Karpas-422 (cell line): ENCODE measurements at regions not wholly inside any gene's neighbourhood (a gene's known extent, or its start where the extent isn't known, plus 50 kb on each side); places are given as distances from the start of the nearest gene placed in this dataset.

Experiments used
- DNase-seq: peaks from one replicate; pipeline ENCODE4 v3.0.0-alpha.2; 2015
- H2AFZ ChIP-seq: fragments of 200-600 bp; sonication (generic); 2 replicates; pipeline ENCODE4 v1.6.1; 2014; ENCODE audit warnings: antibody characterized with exemption, low read length, mixed read lengths
- H3K27ac ChIP-seq: fragments of 200-600 bp; sonication (generic); 2 replicates; pipeline ENCODE4 v1.5.1; 2014; ENCODE audit warnings: mild to moderate bottlenecking, low read length, moderate library complexity
- H3K27me3 ChIP-seq: fragments of 200-600 bp; sonication (generic); 2 replicates; pipeline ENCODE4 v1.6.1; 2014; ENCODE audit warnings: low read length, mixed read lengths
- H3K36me3 ChIP-seq: fragments of 200-600 bp; sonication (generic); 2 replicates; pipeline ENCODE4 v1.6.1; 2014; ENCODE audit warnings: low read length, mixed read lengths; ENCODE audit not compliant: insufficient read depth
- H3K4me1 ChIP-seq: fragments of 200-600 bp; sonication (generic); 2 replicates; pipeline ENCODE4 v1.6.1; 2014; ENCODE audit warnings: mild to moderate bottlenecking, low read length, mixed read lengths
- H3K4me2 ChIP-seq: fragments of 200-600 bp; sonication (generic); 2 replicates; pipeline ENCODE4 v1.6.1; 2014; ENCODE audit warnings: low read length, low read depth, mild to moderate bottlenecking; ENCODE audit not compliant: poor library complexity, severe bottlenecking
- H3K4me3 ChIP-seq: fragments of 200-600 bp; sonication (generic); 2 replicates; pipeline ENCODE4 v1.5.1; 2014; ENCODE audit warnings: mild to moderate bottlenecking, antibody characterized with exemption, low read length, mixed read lengths
- H3K79me2 ChIP-seq: fragments of 200-600 bp; sonication (generic); 2 replicates; pipeline ENCODE4 v1.6.1; 2014; ENCODE audit warnings: mild to moderate bottlenecking, low read length, mixed read lengths
- H3K9ac ChIP-seq: fragments of 200-600 bp; sonication (generic); 2 replicates; pipeline ENCODE4 v1.6.0; 2014; ENCODE audit warnings: low read length
- H3K9me2 ChIP-seq: fragments of 200-600 bp; sonication (generic), shearing (Covaris generic); replicated peaks from 2 replicates; pipeline ENCODE4 v1.6.0; 2014; ENCODE audit warnings: mild to moderate bottlenecking, low read length, moderate library complexity; ENCODE audit not compliant: insufficient read depth
- H3K9me3 ChIP-seq: fragments of 300-700, 200-600 bp; sonication (generic); 2 replicates; pipeline ENCODE4 v1.6.1; 2014; ENCODE audit warnings: low read length, mixed read lengths
- H4K20me1 ChIP-seq: fragments of 200-600 bp; sonication (generic); 2 replicates; pipeline ENCODE4 v1.6.1; 2014; ENCODE audit warnings: mild to moderate bottlenecking, antibody characterized with exemption, low read length, low read depth; ENCODE audit not compliant: insufficient read depth

DNA sequence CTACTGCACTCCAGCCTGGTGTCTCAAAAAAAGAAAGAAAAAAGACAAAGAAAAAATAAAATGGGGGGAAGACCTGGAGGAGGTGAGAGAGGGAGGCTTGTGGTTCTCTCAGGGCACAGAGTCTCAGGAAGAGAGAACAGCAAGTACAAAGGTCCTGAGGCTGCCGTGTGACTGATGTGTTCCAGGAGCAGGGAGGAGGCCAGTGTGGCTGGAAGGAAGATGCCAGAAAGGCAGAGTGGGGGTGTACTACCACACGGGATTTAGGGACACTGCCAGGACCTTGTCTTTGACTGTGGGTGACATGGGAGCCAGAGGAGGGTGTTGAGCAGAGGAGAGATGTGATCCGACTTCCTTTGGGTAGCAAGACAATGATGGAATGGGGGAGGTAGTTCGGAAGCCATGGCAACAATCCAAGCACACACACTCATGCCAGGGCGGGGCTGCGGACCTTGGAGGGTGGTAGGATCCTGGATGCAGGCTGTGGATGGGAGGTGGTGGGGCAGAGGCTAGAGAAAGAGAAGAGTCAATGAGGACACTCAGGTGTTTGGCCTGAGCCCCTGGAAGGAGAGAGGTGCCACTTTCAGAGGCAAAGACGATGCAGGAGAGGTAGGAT, 136.4 kb upstream of the PTPN1 start:
- no peaks in the 10 kb centered on the region for H4K20me1 ChIP-seq
- no peaks in the 10 kb centered on the region for H3K27me3 ChIP-seq
- H3K27ac ChIP-seq: no peak overlapping the region
- no peaks in the 10 kb centered on the region for H3K9me3 ChIP-seq
- H2AFZ ChIP-seq: no peak overlapping the region
- H3K4me3 ChIP-seq: no peak overlapping the region
- H3K9ac ChIP-seq: no peak overlapping the region
- H3K79me2 ChIP-seq: no peaks in the 10 kb centered on the region
- no peak for DNase-seq
- H3K4me1 ChIP-seq: no peaks in the 10 kb centered on the region
- H3K4me2 ChIP-seq: no peak overlapping the region
- no peaks in the 10 kb centered on the region for H3K9me2 ChIP-seq
- no peaks in the 10 kb centered on the region for H3K36me3 ChIP-seq

DNA sequence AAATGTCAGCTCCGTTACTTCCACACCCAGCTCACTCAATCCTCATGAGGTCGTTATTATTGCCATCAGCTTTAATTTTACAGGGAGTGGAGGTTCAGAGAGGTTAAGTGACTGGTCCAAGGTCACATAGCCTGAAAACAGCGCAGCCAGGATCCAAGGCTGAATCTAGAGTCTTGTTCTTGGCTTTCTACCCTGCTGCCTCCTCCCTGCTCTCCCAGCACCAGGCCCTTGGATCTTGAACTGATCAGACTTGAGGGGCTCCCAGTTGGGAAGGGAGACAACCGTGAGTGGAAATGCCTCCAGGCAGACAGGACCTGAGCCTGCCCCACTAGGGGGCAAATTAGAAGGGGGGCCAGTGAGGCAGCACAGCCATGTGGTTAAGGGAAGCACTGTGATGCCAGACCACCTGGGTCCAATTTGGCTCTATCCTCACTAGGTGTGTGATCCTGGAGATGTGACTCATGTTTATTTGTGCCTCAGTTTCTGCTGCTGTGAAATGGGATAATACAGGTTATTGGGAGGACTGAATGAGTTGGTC, 135.6 kb upstream of the PTPN1 start:
- no peaks in the 10 kb centered on the region for H3K9me3 ChIP-seq
- H3K36me3 ChIP-seq: no peaks in the 10 kb centered on the region
- H3K27me3 ChIP-seq: no peaks in the 10 kb centered on the region
- H4K20me1 ChIP-seq: no peaks in the 10 kb centered on the region
- H3K4me1 ChIP-seq: no peaks in the 10 kb centered on the region
- H3K4me2 ChIP-seq: no peak overlapping the region
- no peak overlapping the region for H3K27ac ChIP-seq
- H2AFZ ChIP-seq: no peak overlapping the region
- no peak overlapping the region for H3K9ac ChIP-seq
- no peaks in the 10 kb centered on the region for H3K9me2 ChIP-seq
- H3K4me3 ChIP-seq: no peak overlapping the region
- no peaks in the 10 kb centered on the region for H3K79me2 ChIP-seq
- no peak for DNase-seq

DNA sequence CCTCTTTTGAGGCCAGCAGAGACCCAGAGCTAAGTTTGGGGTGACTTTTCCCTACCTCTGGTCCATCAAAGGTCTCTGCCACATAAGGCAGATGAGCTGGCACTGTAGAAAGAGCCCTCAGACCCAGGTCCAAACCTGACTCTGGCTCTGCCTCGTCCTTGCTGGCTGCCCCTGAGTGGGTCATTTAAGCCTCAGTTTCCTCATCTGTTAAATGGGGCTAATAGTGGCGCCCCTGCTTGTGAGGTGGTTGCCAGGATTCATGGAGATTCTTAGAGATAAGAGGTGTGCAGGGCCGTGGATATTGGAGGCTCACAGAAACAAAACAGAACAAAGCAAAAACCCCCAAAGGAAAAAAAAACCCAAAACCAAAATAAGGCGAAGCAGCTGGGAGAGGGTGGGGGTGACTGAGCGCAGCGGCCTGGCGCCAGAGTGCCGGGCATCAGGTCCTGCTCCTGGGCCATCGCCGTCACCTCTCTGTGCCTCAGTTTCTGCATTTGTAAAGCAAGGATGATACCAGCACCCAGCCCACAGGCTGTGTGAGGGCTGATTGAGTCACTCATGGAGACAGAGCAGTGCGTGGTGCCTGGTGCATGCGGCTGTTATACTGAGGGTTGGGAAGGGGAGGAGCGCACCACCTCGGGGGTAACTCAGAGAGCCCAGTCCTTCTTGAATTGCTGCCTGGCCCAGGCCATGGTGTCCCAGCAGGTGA, 133.8 kb upstream of the PTPN1 start:
- no peak overlapping the region for H3K4me2 ChIP-seq
- H3K9ac ChIP-seq: no peak overlapping the region

DNA sequence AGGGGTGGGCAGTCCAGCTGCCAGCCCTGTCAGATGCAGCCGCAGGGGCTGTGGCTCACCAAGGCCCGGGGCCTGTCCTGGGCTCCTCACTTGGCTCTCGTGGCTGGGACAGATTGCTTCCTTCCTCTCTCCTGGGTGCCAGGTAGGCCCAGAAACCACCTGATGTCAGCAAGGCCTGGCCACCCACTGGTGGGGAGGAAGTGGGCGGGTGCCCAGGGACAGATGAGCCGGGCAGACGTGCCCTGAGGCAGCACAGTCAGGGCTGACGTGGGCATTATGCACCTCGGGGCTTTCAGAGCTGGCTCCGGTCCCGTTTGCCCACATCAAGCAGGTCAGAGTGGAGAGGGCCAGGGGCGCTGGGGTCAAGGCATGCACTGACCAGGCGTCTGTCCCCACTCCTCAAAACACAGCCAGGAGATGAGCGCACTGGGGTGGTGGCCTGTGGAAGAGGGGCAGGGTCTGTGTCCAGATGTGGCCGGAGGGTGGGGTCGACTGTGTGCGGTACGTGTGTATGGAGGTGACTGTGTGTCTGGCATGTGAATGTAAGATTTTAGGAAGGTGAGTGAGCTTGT, 133.2 kb upstream of the PTPN1 start:
- no peak overlapping the region for H3K9ac ChIP-seq
- H4K20me1 ChIP-seq: no peaks in the 10 kb centered on the region
- no peaks in the 10 kb centered on the region for H3K4me1 ChIP-seq
- no peak overlapping the region for H2AFZ ChIP-seq
- H3K4me2 ChIP-seq: no peak overlapping the region
- H3K27me3 ChIP-seq: no peaks in the 10 kb centered on the region
- DNase-seq: no peak
- H3K79me2 ChIP-seq: no peaks in the 10 kb centered on the region
- H3K4me3 ChIP-seq: no peak overlapping the region
- H3K9me2 ChIP-seq: no peaks in the 10 kb centered on the region
- no peaks in the 10 kb centered on the region for H3K9me3 ChIP-seq
- no peak overlapping the region for H3K27ac ChIP-seq
- H3K36me3 ChIP-seq: no peaks in the 10 kb centered on the region

More for the DNA sequence above, 133.8 kb upstream of the PTPN1 start:
- no peaks in the 10 kb centered on the region for H3K36me3 ChIP-seq
- H3K4me1 ChIP-seq: no peaks in the 10 kb centered on the region
- H4K20me1 ChIP-seq: no peaks in the 10 kb centered on the region
- no peaks in the 10 kb centered on the region for H3K79me2 ChIP-seq
- no peaks in the 10 kb centered on the region for H3K9me2 ChIP-seq
- no peaks in the 10 kb centered on the region for H3K27me3 ChIP-seq
- H3K27ac ChIP-seq: no peak overlapping the region
- no peak overlapping the region for H2AFZ ChIP-seq
- no peak for DNase-seq
- no peaks in the 10 kb centered on the region for H3K9me3 ChIP-seq
- H3K4me3 ChIP-seq: no peak overlapping the region

DNA sequence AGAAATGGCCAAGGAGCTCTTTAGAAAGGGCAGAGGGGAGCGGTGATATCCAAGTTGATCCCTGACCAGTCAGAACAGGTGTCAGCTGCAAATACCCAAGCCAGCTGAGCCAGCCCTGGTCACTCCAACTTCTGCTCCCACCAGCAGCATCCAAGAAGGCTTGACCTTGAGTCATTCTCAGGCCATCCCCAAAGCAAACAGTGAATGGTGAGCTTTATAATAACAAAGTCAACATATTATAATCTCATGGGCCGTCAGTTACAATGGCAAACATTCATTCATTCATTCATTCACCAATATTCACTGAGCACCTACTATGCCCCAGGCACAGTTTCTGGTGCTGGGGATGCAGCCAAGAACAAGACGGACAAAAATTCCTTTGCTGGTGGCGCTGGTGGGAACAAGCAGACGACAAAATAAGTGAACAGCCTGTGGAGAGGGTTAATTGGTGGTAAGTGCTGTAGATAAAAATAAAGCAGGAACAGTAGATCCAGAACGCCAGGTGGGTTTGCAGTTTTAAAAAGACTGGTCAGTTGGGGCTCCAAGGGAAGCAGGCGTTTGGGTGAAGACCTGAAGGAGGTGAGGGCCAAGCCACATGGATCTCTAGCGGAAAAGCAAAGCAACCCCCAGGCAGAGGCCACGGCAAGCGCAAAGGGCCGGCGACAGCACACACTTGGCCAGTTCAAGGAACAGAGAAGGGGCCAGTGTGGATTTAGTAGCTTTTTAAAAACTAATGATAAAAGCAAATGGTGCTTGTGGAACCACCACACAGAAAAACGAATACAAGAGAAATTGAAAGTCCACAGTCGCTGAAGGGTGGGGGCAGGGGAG, 131.8 kb upstream of the PTPN1 start:
- Histone ChIP-seq H3K9me3 (no peaks in the 10 kb centered on the region), H3K4me1 (no peaks in the 10 kb centered on the region), H4K20me1 (no peaks in the 10 kb centered on the region), H3K4me3 (no peak overlapping the region), H3K79me2 (no peaks in the 10 kb centered on the region), H3K4me2 (no peak overlapping the region), H3K9me2 (no peaks in the 10 kb centered on the region), H3K9ac (no peak overlapping the region), H3K36me3 (no peaks in the 10 kb centered on the region), H3K27me3 (no peaks in the 10 kb centered on the region), H3K27ac (no peak overlapping the region), H2AFZ (no peak overlapping the region)
- DNase-seq: no peak

DNA sequence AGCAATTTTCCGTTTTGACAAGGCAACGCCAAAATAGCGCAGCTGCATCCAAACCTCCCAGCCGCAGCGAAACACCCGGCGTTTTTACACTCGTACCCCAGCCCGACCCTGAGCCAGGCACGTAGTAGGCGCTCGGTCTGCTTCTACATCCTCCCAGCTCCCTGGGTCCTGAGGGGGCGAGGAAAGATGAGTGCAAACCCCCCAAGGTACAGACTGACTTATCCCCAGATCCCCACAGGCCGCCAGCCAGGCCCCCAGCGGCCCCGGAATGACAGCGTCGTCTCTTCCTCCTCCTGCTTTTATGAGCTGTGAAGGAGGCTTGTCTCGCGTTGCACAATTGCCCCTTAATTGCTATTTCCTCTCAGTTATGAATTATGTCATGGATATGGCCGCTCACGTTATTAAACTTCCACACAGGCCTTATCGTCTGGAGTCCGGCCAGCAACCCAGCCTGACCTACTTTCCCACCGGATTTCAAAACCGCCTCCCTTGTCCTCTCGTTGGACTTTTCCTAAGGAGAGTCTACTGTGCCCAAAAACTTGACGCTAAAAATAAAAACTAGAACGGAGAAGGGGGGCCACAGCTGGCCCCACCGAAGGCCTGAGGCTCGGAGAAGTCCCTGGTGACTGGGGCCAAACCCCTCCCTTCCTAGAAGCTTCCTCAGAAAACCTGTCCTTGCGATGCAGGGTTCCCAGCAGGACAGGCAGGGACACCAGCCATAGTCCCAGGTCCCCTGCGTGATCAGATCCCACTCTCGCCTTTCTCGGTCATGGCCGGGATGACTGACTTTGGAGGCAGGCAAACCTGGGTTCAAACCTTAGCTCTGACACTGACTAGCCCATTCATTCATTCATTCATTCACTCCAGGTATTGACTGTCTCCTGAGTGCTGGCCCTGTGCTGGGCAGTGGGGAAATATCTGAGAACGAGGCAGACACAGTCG, 130.9 kb upstream of the PTPN1 start:
- Histone ChIP-seq H2AFZ (no peak overlapping the region), H3K4me2 (no peak overlapping the region), H3K9ac (no peak overlapping the region)

DNA sequence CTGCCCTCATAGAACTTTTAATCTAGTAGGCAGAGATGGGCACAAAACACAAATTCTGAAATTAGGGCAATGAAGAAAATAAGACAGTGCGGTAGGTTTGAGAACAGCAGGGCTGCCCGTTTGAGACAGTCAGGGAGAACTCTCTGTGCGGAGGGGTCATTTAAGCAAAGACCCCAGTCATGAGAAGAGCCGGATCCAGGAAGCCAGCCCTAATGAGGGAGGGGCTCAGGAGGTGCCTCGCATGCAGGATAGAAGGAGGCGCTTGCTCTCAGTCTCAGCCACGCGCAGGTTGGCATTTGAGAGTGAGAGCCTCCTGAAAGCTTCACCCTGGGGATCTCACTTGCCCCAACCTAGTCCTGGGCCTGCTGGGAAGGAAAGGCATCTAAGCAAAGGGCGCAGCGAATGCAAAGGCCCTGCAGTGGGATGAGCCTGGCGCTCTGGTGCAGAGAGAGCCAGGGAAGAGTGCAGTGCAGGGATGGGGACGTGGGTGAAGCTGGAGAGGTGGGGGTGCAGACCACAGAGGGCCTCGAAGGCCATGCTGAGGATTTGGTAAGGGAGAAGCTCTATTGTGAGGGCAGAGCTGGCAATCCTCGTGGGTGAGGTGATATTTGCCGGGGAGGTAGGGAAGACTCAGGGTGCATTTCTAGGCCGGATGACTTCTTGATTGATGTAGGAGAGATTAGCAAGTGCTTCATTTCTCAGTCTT, 130.0 kb upstream of the PTPN1 start:
- Histone ChIP-seq H3K9ac (no peak overlapping the region), H3K36me3 (no peaks in the 10 kb centered on the region), H3K4me1 (no peaks in the 10 kb centered on the region), H3K4me3 (no peak overlapping the region), H3K27me3 (no peaks in the 10 kb centered on the region), H3K79me2 (no peaks in the 10 kb centered on the region), H3K4me2 (no peak overlapping the region), H3K9me2 (no peaks in the 10 kb centered on the region), H3K9me3 (no peaks in the 10 kb centered on the region), H3K27ac (no peak overlapping the region), H4K20me1 (no peaks in the 10 kb centered on the region), H2AFZ (no peak overlapping the region)
- no peak for DNase-seq

More for the DNA sequence above, 130.9 kb upstream of the PTPN1 start:
- no peak for DNase-seq
- H3K4me1 ChIP-seq: no peaks in the 10 kb centered on the region
- no peaks in the 10 kb centered on the region for H3K36me3 ChIP-seq
- no peaks in the 10 kb centered on the region for H3K9me2 ChIP-seq
- no peaks in the 10 kb centered on the region for H4K20me1 ChIP-seq
- H3K27me3 ChIP-seq: no peaks in the 10 kb centered on the region
- H3K79me2 ChIP-seq: no peaks in the 10 kb centered on the region
- no peaks in the 10 kb centered on the region for H3K9me3 ChIP-seq
- H3K4me3 ChIP-seq: no peak overlapping the region
- H3K27ac ChIP-seq: no peak overlapping the region
